IPS DF 19.7 (cell line): ENCODE measurements at regions not wholly inside any gene's neighbourhood (a gene's known extent, or its start where the extent isn't known, plus 50 kb on each side); places are given as distances from the start of the nearest gene placed in this dataset.

Source experiments
- DNase-seq: peaks from one replicate; pipeline ENCODE4 v3.0.0-alpha.2; 2013; ENCODE audit warnings: low read depth, low spot score

- no peak for DNase-seq
These were observed 927.7 kb downstream of the ROBO2 start for GRCh38 chr3:77967621-77968020.

- DNase-seq, result no peak
These were observed 936.2 kb downstream of the ROBO2 start for GRCh38 chr3:77976079-77976478.

- no peak for DNase-seq
These were observed 963.2 kb downstream of the ROBO2 start for GRCh38 chr3:78003090-78003489.

GRCh38 chr3:78004571-78004970 is 964.7 kb downstream of the ROBO2 start:
- DNase-seq, result no peak

- DNase-seq, result no peak
These were observed 973.8 kb downstream of the ROBO2 start for GRCh38 chr3:78013653-78014052.

- DNase-seq, result no peak
These were observed 976.0 kb downstream of the ROBO2 start for GRCh38 chr3:78015856-78016255.

GRCh38 chr3:78021710-78022109 is 981.8 kb downstream of the ROBO2 start:
- DNase-seq, result no peak

GRCh38 chr3:78022232-78022631 is 982.3 kb downstream of the ROBO2 start:
- DNase-seq, result no peak

- no peak for DNase-seq
These were observed 983.4 kb downstream of the ROBO2 start for GRCh38 chr3:78023257-78023656.

- DNase-seq, result no peak
These were observed 986.0 kb downstream of the ROBO2 start for GRCh38 chr3:78025916-78026315.

GRCh38 chr3:78026318-78026828 is 986.5 kb downstream of the ROBO2 start:
- DNase-seq, result no peak

GRCh38 chr3:78029775-78030174 is 989.9 kb downstream of the ROBO2 start:
- no peak for DNase-seq

- DNase-seq, result no peak
These were observed 995.3 kb downstream of the ROBO2 start for GRCh38 chr3:78035131-78035641.

- no peak for DNase-seq
These were observed 1001.6 kb downstream of the ROBO2 start for GRCh38 chr3:78041486-78041885.

- DNase-seq, result no peak
These were observed 1006.7 kb downstream of the ROBO2 start for GRCh38 chr3:78046566-78046965.

GRCh38 chr3:78048698-78049097 is 1008.8 kb downstream of the ROBO2 start:
- no peak for DNase-seq

- DNase-seq, result no peak
These were observed 1009.6 kb downstream of the ROBO2 start for GRCh38 chr3:78049521-78049920.

GRCh38 chr3:78050276-78051065 is 1010.6 kb downstream of the ROBO2 start:
- no peak for DNase-seq

- no peak for DNase-seq
These were observed 1012.8 kb downstream of the ROBO2 start for GRCh38 chr3:78052746-78053145.

GRCh38 chr3:78066287-78066686 is 1026.4 kb downstream of the ROBO2 start:
- DNase-seq, result no peak

- no peak for DNase-seq
These were observed 1030.3 kb downstream of the ROBO2 start for GRCh38 chr3:78070188-78070587.

GRCh38 chr3:78076379-78076778 is 1036.5 kb downstream of the ROBO2 start:
- DNase-seq, result no peak

GRCh38 chr3:78077178-78077577 is 1037.3 kb downstream of the ROBO2 start:
- DNase-seq, result no peak
